HT1080 (cell line): ENCODE measurements at regions not wholly inside any gene's neighbourhood (a gene's known extent, or its start where the extent isn't known, plus 50 kb on each side); places are given as distances from the start of the nearest gene placed in this dataset.

Experiments
- DNase-seq: peaks from one replicate; pipeline ENCODE4 v3.0.0-alpha.2; 2015; ENCODE audit warnings: low read depth

- no peak for DNase-seq
These were observed 559.5 kb upstream of the PKN2 start for GRCh38 chr1:88124614-88125013.

GRCh38 chr1:88126467-88126866, 557.6 kb upstream of the PKN2 start:
- no peak for DNase-seq

GRCh38 chr1:88133991-88134390, 550.1 kb upstream of the PKN2 start:
- DNase-seq = no peak

GRCh38 chr1:88134983-88135921, 548.8 kb upstream of the PKN2 start:
- no peak for DNase-seq

GRCh38 chr1:88139633-88140032, 544.4 kb upstream of the PKN2 start:
- DNase-seq = no peak

GRCh38 chr1:88140325-88140724, 543.7 kb upstream of the PKN2 start:
- DNase-seq = no peak

- DNase-seq = peak; percentile 21
These were observed 542.5 kb upstream of the PKN2 start for GRCh38 chr1:88141499-88142074.

- no peak for DNase-seq
These were observed 538.3 kb upstream of the PKN2 start for GRCh38 chr1:88145752-88146151.

- DNase-seq = no peak
These were observed 534.4 kb upstream of the PKN2 start for GRCh38 chr1:88149686-88150085.

- no peak for DNase-seq
These were observed 533.7 kb upstream of the PKN2 start for GRCh38 chr1:88150330-88150729.

GRCh38 chr1:88163187-88163586, 520.9 kb upstream of the PKN2 start:
- DNase-seq = no peak

GRCh38 chr1:88168126-88168525, 515.9 kb upstream of the PKN2 start:
- no peak for DNase-seq

- no peak for DNase-seq
These were observed 514.9 kb upstream of the PKN2 start for GRCh38 chr1:88169139-88169538.

GRCh38 chr1:88169939-88170338, 514.1 kb upstream of the PKN2 start:
- DNase-seq = no peak

GRCh38 chr1:88175120-88175630, 508.9 kb upstream of the PKN2 start:
- DNase-seq = no peak

GRCh38 chr1:88175631-88176226, 508.3 kb upstream of the PKN2 start:
- DNase-seq = peak; percentile 70

GRCh38 chr1:88179943-88180342, 504.1 kb upstream of the PKN2 start:
- DNase-seq = no peak

- DNase-seq = peak; percentile 62
These were observed 503.5 kb upstream of the PKN2 start for GRCh38 chr1:88180449-88181108.

- no peak for DNase-seq
These were observed 497.2 kb upstream of the PKN2 start for GRCh38 chr1:88186911-88187310.

- no peak for DNase-seq
These were observed 496.0 kb upstream of the PKN2 start for GRCh38 chr1:88188038-88188437.

GRCh38 chr1:88189525-88189924, 494.5 kb upstream of the PKN2 start:
- DNase-seq = no peak

GRCh38 chr1:88191917-88192316, 492.2 kb upstream of the PKN2 start:
- no peak for DNase-seq
